HCT116 (cell line): ENCODE measurements at regions not wholly inside any gene's neighbourhood (a gene's known extent, or its start where the extent isn't known, plus 50 kb on each side); places are given as distances from the start of the nearest gene placed in this dataset.

Experiments
- CEBPB ChIP-seq: IDR thresholded peaks from 2 replicates; pipeline ENCODE4 v1.6.1; 2012; ENCODE audit warnings: low read depth
- EZH2 ChIP-seq: fragments of 200-600 bp; sonication (generic); IDR thresholded peaks from 2 replicates; pipeline ENCODE4 v1.6.1; 2017; ENCODE audit warnings: antibody characterized with exemption, mixed run types
- POLR2A ChIP-seq: IDR thresholded peaks from 2 replicates; pipeline ENCODE4 v1.7.0; 2011; ENCODE audit warnings: borderline replicate concordance; ENCODE audit not compliant: insufficient read depth, insufficient read length; ENCODE audit errors: extremely low read depth
- POLR2AphosphoS5 ChIP-seq: IDR thresholded peaks from 2 replicates; pipeline ENCODE4 v1.6.1; 2011; ENCODE audit warnings: mild to moderate bottlenecking, low read depth, low read length, moderate library complexity
- REST ChIP-seq: IDR thresholded peaks from 2 replicates; pipeline ENCODE4 v1.6.1; 2012; ENCODE audit warnings: low read depth
- TF ChIP-seq, protein P1 (sequence below), 3 experiments: fragments of 200-600 bp in 1 of 3; sonication (generic) in 1 of 3; IDR thresholded peaks in 2 of 3; conservative IDR thresholded peaks in 1 of 3; 2 replicates each; pipeline ENCODE4 v1.5.1; 2012 to 2017; ENCODE audit warnings: low read depth in 2 of 3, low read length in 2 of 3, antibody characterized with exemption in 1 of 3, borderline replicate concordance in 1 of 3, control low read depth in 1 of 3, mild to moderate bottlenecking in 1 of 3, mixed read lengths in 1 of 3, mixed run types in 1 of 3, moderate library complexity in 1 of 3; ENCODE audit not compliant: insufficient read depth in 1 of 3
- TF ChIP-seq, protein P2 (sequence below): IDR thresholded peaks from 2 replicates; pipeline ENCODE4 v1.6.1; 2012

DNA sequence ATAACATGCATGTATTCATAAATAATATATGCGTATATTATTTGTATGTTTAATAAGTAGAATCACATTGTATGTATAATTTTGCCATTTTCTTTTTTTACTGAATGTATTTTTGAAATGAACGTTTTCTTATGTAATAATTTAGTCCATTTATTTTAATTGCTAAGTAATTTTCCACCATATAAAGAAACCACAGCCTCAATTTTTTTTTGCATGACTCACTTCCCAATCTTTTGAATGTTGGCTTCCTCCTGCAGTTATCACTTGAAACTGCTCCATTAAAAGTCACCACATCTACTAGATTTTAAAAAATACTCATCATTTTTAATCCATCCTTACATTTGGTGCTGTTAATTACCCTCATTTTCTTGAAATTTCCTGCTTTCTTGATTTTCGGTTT lies 363.3 kb upstream of the MEF2C start:
- TF ChIP-seq POLR2A: no peak
- TF ChIP-seq, protein P1, sequence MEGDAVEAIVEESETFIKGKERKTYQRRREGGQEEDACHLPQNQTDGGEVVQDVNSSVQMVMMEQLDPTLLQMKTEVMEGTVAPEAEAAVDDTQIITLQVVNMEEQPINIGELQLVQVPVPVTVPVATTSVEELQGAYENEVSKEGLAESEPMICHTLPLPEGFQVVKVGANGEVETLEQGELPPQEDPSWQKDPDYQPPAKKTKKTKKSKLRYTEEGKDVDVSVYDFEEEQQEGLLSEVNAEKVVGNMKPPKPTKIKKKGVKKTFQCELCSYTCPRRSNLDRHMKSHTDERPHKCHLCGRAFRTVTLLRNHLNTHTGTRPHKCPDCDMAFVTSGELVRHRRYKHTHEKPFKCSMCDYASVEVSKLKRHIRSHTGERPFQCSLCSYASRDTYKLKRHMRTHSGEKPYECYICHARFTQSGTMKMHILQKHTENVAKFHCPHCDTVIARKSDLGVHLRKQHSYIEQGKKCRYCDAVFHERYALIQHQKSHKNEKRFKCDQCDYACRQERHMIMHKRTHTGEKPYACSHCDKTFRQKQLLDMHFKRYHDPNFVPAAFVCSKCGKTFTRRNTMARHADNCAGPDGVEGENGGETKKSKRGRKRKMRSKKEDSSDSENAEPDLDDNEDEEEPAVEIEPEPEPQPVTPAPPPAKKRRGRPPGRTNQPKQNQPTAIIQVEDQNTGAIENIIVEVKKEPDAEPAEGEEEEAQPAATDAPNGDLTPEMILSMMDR (IDR thresholded peaks at IDR 0.05 in 2 of 3, conservative IDR thresholded peaks at IDR 0.05 in 1 of 3; ENCODE audit: borderline replicate concordance in 1 of 3, insufficient read depth in 1 of 3, low read depth in 2 of 3, low read length in 2 of 3): no peak
- TF ChIP-seq, protein P2, sequence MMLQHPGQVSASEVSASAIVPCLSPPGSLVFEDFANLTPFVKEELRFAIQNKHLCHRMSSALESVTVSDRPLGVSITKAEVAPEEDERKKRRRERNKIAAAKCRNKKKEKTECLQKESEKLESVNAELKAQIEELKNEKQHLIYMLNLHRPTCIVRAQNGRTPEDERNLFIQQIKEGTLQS: no peak
- no peak for TF ChIP-seq REST
- no peak for TF ChIP-seq CEBPB
- no peak for TF ChIP-seq EZH2
- no peak for TF ChIP-seq POLR2AphosphoS5
